SHP77 treated with DMSO at 0.1 percent for 48 hours (cell line): ENCODE measurements at regions not wholly inside any gene's neighbourhood (a gene's known extent, or its start where the extent isn't known, plus 50 kb on each side); places are given as distances from the start of the nearest gene placed in this dataset.

ENCODE experiments used
- DNase-seq: peaks from one replicate; lab custom pipeline; 2025; lab: John Stamatoyannopoulos, UW

- no peak for DNase-seq
Observed at GRCh38 chr5:147169901-147170300, 64.9 kb upstream of the STK32A start.

GRCh38 chr5:147170603-147171002 is 64.2 kb upstream of the STK32A start:
- no peak for DNase-seq

- no peak for DNase-seq
Observed at GRCh38 chr5:147174671-147175265, 60.1 kb upstream of the STK32A start.

- no peak for DNase-seq
Observed at GRCh38 chr5:147175516-147176097, 59.2 kb upstream of the STK32A start.

GRCh38 chr5:147176422-147176821 is 58.4 kb upstream of the STK32A start:
- DNase-seq = no peak

GRCh38 chr5:147177125-147177840 is 57.5 kb upstream of the STK32A start:
- no peak for DNase-seq

- no peak for DNase-seq
Observed at GRCh38 chr5:147179562-147180147, 55.2 kb upstream of the STK32A start.

- DNase-seq = no peak
Observed at GRCh38 chr5:147180751-147181150, 54.1 kb upstream of the STK32A start.
